IPS DF 6.9 (cell line): ENCODE measurements at regions not wholly inside any gene's neighbourhood (a gene's known extent, or its start where the extent isn't known, plus 50 kb on each side); places are given as distances from the start of the nearest gene placed in this dataset.
"Not testable (repeated sequence)": the region's sequence is repeated elsewhere in the genome, so short reads cannot be mapped to it uniquely, and the experiment has no call there.

Experiments used
- DNase-seq: peaks from one replicate; pipeline ENCODE4 v3.0.0-alpha.2; 2013; ENCODE audit warnings: low read depth, low spot score
- H3K27ac ChIP-seq: one replicate; pipeline ENCODE4 v1.5.1; 2013; ENCODE audit warnings: low read length, control low read depth
- H3K27me3 ChIP-seq: 2 replicates; pipeline ENCODE4 v1.6.1; 2013; ENCODE audit warnings: mild to moderate bottlenecking, low read length; ENCODE audit not compliant: control insufficient read depth, insufficient read depth
- H3K36me3 ChIP-seq: 2 replicates; pipeline ENCODE4 v1.6.1; 2013; ENCODE audit warnings: low read length; ENCODE audit not compliant: control insufficient read depth, insufficient read depth
- H3K4me1 ChIP-seq: 2 replicates; pipeline ENCODE4 v1.6.1; 2013; ENCODE audit warnings: low read length; ENCODE audit not compliant: control insufficient read depth, insufficient read depth
- H3K4me3 ChIP-seq: 2 replicates; pipeline ENCODE4 v1.5.1; 2013; ENCODE audit warnings: mild to moderate bottlenecking, low read length
- H3K9me3 ChIP-seq: 2 replicates; pipeline ENCODE4 v1.6.1; 2013; ENCODE audit warnings: low read length, inconsistent platforms; ENCODE audit not compliant: control insufficient read depth, insufficient read depth
- WGBS: extraction: QIAGEN DNeasy Blood & Tissue Kit; methylation state at CpG from one replicate; pipeline ENCODE4 v1.1.7; 2013; ENCODE audit warnings: mixed read lengths, missing lambda C conversion rate; ENCODE audit not compliant: insufficient read length, insufficient coverage; 5-methylcytosine and 5-hydroxymethylcytosine counted together

GRCh38 chr4:10388146-10388545, 69.1 kb downstream of the ZNF518B start:
- not testable (repeated sequence) for H3K27me3 ChIP-seq, H3K4me1 ChIP-seq, H3K9me3 ChIP-seq, DNase-seq, H3K27ac ChIP-seq, H3K4me3 ChIP-seq, H3K36me3 ChIP-seq
- no CpG with 5 or more reads among the region's 3 CpGs for WGBS

- no peaks in the 10 kb centered on the region for H3K36me3 ChIP-seq
- H3K27me3 ChIP-seq, result no peaks in the 10 kb centered on the region
- DNase-seq, result no peak
- H3K4me1 ChIP-seq, result no peaks in the 10 kb centered on the region
- H3K9me3 ChIP-seq, result no peaks in the 10 kb centered on the region
- no CpG with 5 or more reads among the region's 3 CpGs for WGBS
- H3K4me3 ChIP-seq, result no peak overlapping the region
- no peak overlapping the region for H3K27ac ChIP-seq
Observed at GRCh38 chr4:10385994-10386394, 71.2 kb downstream of the ZNF518B start.

DNA sequence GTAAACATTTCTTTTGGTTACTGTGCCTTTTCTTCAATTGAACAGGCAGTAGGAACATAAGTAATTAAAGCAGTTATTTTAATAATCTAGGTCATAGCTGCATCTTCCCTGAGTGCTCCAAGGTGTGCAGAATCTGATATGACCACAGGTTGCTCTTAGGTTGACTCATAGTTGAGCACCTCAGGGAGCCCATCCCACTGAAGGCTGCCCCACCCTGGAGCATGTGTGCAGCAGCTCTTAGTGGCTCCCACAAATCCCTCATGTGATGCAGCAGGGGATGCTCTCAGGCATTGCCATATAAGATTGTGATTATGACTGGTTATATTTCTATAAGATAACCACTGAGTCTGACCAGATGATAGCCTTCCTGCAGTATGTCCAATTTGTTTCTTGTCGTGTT, 72.3 kb downstream of the ZNF518B start:
- no CpG with 5 or more reads among the region's 1 CpG for WGBS
- Histone ChIP-seq H3K27me3 (no peaks in the 10 kb centered on the region), H3K36me3 (no peaks in the 10 kb centered on the region), H3K9me3 (no peaks in the 10 kb centered on the region), H3K27ac (no peak overlapping the region), H3K4me3 (no peak overlapping the region), H3K4me1 (no peaks in the 10 kb centered on the region)
- no peak for DNase-seq

- no peak for DNase-seq
- Histone ChIP-seq H3K36me3 (no peaks in the 10 kb centered on the region), H3K27me3 (no peaks in the 10 kb centered on the region), H3K4me3 (no peak overlapping the region), H3K4me1 (no peaks in the 10 kb centered on the region), H3K27ac (no peak overlapping the region), H3K9me3 (no peaks in the 10 kb centered on the region)
- no CpG with 5 or more reads among the region's 3 CpGs for WGBS
Observed at GRCh38 chr4:10383417-10383816, 73.8 kb downstream of the ZNF518B start.

DNA sequence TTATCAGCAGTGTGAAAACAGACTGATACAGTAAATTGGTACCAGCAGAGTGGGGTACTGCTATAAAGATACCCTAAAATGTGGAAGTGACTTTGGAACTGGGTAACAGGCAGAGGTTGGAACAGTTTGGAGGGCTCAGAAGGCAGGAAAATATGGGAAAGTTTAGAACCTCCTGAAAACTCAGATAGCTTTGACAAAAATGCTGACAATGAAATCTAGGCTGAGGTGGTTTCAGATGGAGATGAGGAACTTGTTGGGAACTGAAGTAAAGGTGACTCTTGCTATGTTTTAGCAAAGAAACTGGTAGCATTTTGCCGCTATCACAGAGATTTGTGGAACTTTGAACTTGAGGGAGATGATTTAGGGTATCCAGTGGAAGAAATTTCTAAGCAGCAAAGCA, 75.1 kb downstream of the ZNF518B start:
- WGBS, result no CpG with 5 or more reads among the region's 1 CpG
- not testable (repeated sequence) for DNase-seq, H3K27ac ChIP-seq, H3K9me3 ChIP-seq, H3K36me3 ChIP-seq, H3K27me3 ChIP-seq, H3K4me1 ChIP-seq, H3K4me3 ChIP-seq

GRCh38 chr4:10381146-10381545, 76.1 kb downstream of the ZNF518B start:
- Histone ChIP-seq H3K36me3 (no peaks in the 10 kb centered on the region), H3K27ac (no peak overlapping the region), H3K9me3 (no peaks in the 10 kb centered on the region), H3K4me1 (no peaks in the 10 kb centered on the region), H3K27me3 (no peaks in the 10 kb centered on the region; the same call in 1 of the 2 replicates), H3K4me3 (no peak overlapping the region)
- no CpG with 5 or more reads among the region's 4 CpGs for WGBS
- DNase-seq, result no peak

DNA sequence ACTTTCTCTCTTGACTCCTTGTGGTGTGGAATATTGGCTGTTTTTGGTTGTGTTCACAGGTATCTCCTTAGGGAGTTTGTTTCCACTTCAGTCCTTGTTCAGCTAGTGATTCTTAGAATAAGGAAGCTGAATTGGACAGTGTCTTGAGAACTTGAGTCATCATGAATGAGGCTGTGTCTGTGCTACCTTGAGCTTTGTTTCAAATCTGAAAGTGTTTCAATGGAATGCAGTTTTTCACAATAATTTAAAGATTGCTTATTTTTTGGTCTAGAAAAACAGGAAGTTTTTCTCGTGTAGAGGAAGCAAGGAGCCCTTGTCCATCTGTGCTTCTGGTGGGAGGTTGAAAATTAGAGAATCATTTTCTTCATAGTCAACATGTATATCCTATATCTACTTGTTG, 76.5 kb downstream of the ZNF518B start:
- H3K4me3 ChIP-seq, result no peak overlapping the region
- H3K27ac ChIP-seq, result no peak overlapping the region
- no peak for DNase-seq
- no peaks in the 10 kb centered on the region; the same call in 1 of the 2 replicates for H3K27me3 ChIP-seq
- WGBS, result no CpG with 5 or more reads among the region's 1 CpG
- no peaks in the 10 kb centered on the region for H3K4me1 ChIP-seq
- no peaks in the 10 kb centered on the region for H3K9me3 ChIP-seq
- no peaks in the 10 kb centered on the region for H3K36me3 ChIP-seq

DNA sequence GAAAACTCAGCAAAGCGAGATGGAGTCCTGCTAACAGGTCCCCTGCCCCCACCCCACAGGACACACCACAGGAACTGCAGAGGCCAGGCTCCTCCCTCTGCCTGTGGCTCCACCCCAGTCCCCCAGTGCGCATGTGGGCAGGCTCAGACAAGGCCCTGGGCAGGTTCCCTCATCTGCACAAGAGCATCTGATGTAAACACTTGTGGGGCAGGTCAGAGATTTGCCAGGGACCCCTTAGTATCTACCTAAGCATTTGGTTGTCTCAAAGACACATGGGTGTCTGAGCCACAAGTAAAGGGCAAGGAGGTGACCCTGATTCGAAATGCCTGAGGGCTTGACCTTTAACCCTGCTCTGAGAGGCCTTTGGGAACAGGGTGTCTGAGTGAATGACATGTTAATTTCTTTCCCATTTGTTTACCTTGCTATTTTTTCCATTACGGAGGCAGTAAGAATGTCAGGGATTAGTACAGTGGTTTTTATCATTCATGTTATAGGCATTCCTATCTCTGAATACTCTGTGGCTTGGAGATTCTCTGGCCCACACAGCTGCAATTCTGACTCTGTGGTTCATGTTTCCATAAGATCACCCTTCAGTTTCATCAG, 85.3 kb downstream of the ZNF518B start:
- no peak for DNase-seq
- no peak overlapping the region for H3K4me3 ChIP-seq
- H3K4me1 ChIP-seq, result no peaks in the 10 kb centered on the region
- no peaks in the 10 kb centered on the region; the same call in 1 of the 2 replicates for H3K27me3 ChIP-seq
- WGBS, result no CpG with 5 or more reads among the region's 4 CpGs
- H3K27ac ChIP-seq, result no peak overlapping the region
- H3K9me3 ChIP-seq, result no peaks in the 10 kb centered on the region
- no peaks in the 10 kb centered on the region for H3K36me3 ChIP-seq

DNA sequence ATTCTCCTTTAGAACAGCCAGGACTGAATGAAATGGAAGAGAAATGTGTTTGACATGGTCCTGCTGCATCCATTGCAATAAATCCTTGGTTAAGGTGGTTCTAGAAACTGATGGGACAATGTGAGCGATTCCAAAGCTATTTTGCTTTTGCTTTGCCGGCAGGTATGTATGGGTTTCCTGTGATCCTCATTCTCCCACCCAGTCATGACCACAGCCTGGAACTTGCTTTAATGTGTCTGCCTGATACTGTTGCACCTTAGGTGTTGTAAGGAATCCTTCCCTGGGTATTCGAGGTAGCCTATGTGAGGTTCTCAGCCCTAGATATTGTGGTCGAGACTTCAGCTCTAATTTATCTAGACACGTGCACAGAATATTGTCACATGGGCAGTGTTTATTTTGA, 86.1 kb downstream of the ZNF518B start:
- no peak overlapping the region for H3K4me3 ChIP-seq
- H3K36me3 ChIP-seq, result no peaks in the 10 kb centered on the region
- no peaks in the 10 kb centered on the region for H3K27me3 ChIP-seq
- H3K27ac ChIP-seq, result no peak overlapping the region
- no CpG with 5 or more reads among the region's 5 CpGs for WGBS
- H3K4me1 ChIP-seq, result no peaks in the 10 kb centered on the region
- H3K9me3 ChIP-seq, result no peaks in the 10 kb centered on the region
- no peak for DNase-seq

- no peaks in the 10 kb centered on the region for H3K36me3 ChIP-seq
- H3K27me3 ChIP-seq, result no peaks in the 10 kb centered on the region
- no peak overlapping the region for H3K27ac ChIP-seq
- WGBS, result no CpG with 5 or more reads among the region's 2 CpGs
- H3K9me3 ChIP-seq, result no peaks in the 10 kb centered on the region
- no peak for DNase-seq
- no peaks in the 10 kb centered on the region for H3K4me1 ChIP-seq
- no peak overlapping the region for H3K4me3 ChIP-seq
Observed at GRCh38 chr4:10369517-10369916, 87.7 kb downstream of the ZNF518B start.

DNA sequence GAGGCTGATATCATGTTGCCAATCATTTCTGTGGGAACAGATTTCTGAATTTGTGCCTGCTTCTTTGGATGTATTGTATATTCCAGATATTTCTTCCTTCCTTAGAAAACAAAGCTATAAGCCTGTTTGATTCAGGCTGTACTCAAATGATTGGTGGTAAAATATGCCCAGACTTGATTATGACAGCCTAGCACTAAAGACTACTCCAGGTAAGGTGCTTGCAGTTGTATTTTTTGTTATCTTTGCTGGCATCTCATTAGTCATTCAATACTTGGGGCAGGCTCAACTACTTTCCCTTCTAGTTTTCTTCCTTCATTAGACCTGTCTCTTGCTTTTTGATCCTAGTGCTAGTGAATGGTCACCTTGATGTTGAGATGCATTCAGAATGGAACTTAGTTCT, 90.6 kb downstream of the ZNF518B start:
- Histone ChIP-seq H3K4me3 (no peak overlapping the region), H3K27ac (no peak overlapping the region), H3K27me3 (no peaks in the 10 kb centered on the region), H3K9me3 (no peaks in the 10 kb centered on the region), H3K4me1 (no peaks in the 10 kb centered on the region), H3K36me3 (no peaks in the 10 kb centered on the region)
- DNase-seq, result no peak
